Uterus (tissue), 2 donors: ENCODE measurements at regions not wholly inside any gene's neighbourhood (a gene's known extent, or its start where the extent isn't known, plus 50 kb on each side); places are given as distances from the start of the nearest gene placed in this dataset.

Experiments
- POLR2A ChIP-seq, 2 donors: fragments of 450-650 bp; IDR thresholded peaks; one replicate each; pipeline ENCODE4 v1.6.1; 2016; ENCODE audit warnings: antibody characterized with exemption in 2 of 2, mild to moderate bottlenecking in 1 of 2, moderate library complexity in 1 of 2
- TF ChIP-seq, protein P1 (sequence below), 4 experiments: fragments of 200-600 bp in 2 of 4; fragments of 450-650 bp in 2 of 4; sonication (generic) in 2 of 4; IDR thresholded peaks; one replicate each; pipeline ENCODE4 v1.5.1; 2016 to 2019; ENCODE audit warnings: antibody characterized with exemption in 4 of 4, mild to moderate bottlenecking in 2 of 4, moderate library complexity in 1 of 4

DNA sequence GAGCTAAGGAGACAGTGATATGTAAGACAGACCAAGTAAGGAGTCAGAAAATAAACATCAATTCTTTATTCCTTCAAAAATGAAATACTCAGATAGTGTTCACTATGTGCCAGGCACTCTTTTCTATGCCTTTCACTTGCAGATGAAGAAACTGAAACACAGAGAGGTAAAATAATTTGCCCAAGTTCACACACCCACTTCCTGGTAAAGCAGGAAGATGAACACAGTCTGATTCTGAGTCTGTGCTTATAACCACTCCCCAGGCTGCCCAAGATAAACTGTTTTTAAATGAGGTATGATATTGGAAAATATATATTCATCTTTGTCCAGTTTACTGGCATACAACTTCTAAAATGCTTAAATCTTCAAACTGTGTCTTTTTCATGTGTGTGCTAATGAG lies 294.4 kb upstream of the NPVF start:
- TF ChIP-seq, protein P1, sequence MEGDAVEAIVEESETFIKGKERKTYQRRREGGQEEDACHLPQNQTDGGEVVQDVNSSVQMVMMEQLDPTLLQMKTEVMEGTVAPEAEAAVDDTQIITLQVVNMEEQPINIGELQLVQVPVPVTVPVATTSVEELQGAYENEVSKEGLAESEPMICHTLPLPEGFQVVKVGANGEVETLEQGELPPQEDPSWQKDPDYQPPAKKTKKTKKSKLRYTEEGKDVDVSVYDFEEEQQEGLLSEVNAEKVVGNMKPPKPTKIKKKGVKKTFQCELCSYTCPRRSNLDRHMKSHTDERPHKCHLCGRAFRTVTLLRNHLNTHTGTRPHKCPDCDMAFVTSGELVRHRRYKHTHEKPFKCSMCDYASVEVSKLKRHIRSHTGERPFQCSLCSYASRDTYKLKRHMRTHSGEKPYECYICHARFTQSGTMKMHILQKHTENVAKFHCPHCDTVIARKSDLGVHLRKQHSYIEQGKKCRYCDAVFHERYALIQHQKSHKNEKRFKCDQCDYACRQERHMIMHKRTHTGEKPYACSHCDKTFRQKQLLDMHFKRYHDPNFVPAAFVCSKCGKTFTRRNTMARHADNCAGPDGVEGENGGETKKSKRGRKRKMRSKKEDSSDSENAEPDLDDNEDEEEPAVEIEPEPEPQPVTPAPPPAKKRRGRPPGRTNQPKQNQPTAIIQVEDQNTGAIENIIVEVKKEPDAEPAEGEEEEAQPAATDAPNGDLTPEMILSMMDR (IDR thresholded peaks at IDR 0.05) = no peak
- TF ChIP-seq POLR2A (IDR thresholded peaks at IDR 0.05) = no peak
